D721Med (cell line): ENCODE measurements at regions not wholly inside any gene's neighbourhood (a gene's known extent, or its start where the extent isn't known, plus 50 kb on each side); places are given as distances from the start of the nearest gene placed in this dataset.

Experiments used
- DNase-seq: peaks from one replicate; pipeline ENCODE4 v3.0.0; 2011; ENCODE audit warnings: low spot score; ENCODE audit not compliant: insufficient read length
- FAIRE-seq: peaks from 2 replicates; lab custom pipeline; 2011; peaks lifted over from hg19 to GRCh38; lab: Jason Lieb, UNC
- TF ChIP-seq, protein P1 (sequence below): IDR thresholded peaks from 2 replicates; pipeline ENCODE4 v1.5.1; 2012; ENCODE audit warnings: mild to moderate bottlenecking, control low read depth; ENCODE audit not compliant: insufficient read depth; ENCODE audit errors: missing control alignments

- DNase-seq (no peak), FAIRE-seq (peak; percentile 25)
- TF ChIP-seq, protein P1, sequence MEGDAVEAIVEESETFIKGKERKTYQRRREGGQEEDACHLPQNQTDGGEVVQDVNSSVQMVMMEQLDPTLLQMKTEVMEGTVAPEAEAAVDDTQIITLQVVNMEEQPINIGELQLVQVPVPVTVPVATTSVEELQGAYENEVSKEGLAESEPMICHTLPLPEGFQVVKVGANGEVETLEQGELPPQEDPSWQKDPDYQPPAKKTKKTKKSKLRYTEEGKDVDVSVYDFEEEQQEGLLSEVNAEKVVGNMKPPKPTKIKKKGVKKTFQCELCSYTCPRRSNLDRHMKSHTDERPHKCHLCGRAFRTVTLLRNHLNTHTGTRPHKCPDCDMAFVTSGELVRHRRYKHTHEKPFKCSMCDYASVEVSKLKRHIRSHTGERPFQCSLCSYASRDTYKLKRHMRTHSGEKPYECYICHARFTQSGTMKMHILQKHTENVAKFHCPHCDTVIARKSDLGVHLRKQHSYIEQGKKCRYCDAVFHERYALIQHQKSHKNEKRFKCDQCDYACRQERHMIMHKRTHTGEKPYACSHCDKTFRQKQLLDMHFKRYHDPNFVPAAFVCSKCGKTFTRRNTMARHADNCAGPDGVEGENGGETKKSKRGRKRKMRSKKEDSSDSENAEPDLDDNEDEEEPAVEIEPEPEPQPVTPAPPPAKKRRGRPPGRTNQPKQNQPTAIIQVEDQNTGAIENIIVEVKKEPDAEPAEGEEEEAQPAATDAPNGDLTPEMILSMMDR, result no peak
Observed at GRCh38 chr1:219801156-219801820, 127.1 kb downstream of the SLC30A10 start.

GRCh38 chr1:219798283-219799030 is 129.9 kb downstream of the SLC30A10 start:
- DNase-seq (no peak), FAIRE-seq (peak; percentile 86)
- TF ChIP-seq, protein P1, result no peak

DNA sequence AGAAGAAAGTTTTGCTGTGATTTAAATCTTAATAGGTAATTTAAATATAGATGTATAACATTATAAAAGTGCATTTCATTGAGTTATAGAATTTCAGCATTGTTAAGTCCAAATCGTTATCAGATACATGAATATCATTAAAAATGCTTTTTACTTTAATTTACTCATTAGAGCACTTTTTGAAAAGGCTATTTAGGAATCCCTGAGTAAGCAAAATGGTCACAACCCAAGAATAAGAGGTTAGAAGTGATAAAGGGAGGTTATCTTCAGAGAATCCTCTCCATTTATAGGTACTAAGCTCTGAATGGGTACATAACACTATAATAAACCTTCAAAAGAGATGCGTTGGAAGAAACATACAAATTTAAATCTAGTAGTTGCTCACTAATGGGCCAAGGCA is 130.7 kb downstream of the SLC30A10 start:
- TF ChIP-seq, protein P1, result no peak
- DNase-seq, result no peak
- no peak for FAIRE-seq

GRCh38 chr1:219797009-219797408 is 131.3 kb downstream of the SLC30A10 start:
- DNase-seq, result no peak
- no peak for FAIRE-seq
- TF ChIP-seq, protein P1, result no peak

DNA sequence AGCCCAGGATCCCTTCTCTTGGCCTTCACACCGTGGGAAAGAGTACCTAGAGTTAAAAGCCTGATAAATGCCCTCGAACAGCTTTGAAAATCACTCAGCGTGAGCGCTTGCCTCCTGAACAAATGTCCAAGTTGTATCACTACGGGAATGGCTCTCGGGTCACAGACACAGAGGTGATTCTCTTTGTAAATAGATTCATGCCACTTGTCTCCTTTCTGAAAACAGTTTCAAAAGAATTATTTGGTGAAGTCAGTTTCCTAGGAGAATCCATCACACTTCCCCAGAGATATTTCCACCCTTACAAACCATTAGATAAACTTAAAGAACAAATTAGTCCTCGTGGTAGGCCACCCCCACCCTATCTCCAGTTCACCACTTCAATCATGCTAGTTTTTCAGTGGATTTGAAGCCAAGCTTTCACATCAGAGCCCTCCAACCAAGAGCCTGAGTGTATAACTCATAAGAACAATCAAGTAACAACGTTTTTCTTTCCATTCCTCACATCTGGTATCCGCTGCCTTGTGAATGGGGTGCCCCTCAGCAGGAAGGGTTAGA is 132.9 kb downstream of the SLC30A10 start:
- FAIRE-seq (no peak), DNase-seq (no peak)
- TF ChIP-seq, protein P1, result no peak

- DNase-seq, result no peak
- TF ChIP-seq, protein P1, result no peak
- no peak for FAIRE-seq
Observed at GRCh38 chr1:219794085-219794743, 134.1 kb downstream of the SLC30A10 start.
